ENCODE measurements at regions not wholly inside any gene's neighbourhood (a gene's known extent, or its start where the extent isn't known, plus 50 kb on each side); places are given as distances from the start of the nearest gene placed in this dataset.
A peak's percentile ranks its signal among the peaks of the same experiment; 100 is the strongest.

DNA sequence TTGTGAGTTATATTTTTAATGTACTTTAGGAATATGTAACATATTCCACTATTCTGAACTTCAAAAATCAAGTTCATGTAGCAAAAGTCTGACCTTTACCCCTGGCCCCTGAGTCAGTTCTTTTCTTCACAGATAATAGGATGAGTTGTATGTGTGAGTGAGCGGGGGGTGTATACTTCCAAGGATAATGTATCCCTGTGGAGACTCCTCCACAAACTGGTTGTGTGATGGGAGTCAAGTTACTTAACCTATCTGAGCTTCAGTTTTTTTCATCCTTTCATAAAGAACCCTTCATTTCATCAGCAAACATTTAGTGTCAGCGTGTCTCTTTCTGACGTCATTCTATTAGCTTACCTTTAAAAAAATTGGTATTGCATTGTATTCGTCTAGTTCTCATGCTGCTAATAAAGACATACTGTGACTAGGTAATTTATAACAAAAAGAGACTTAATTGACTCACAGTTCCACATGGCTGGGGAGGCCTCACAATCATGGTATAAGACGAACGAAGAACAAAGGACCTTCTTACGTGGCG is 288.1 kb upstream of the GPC6 start:
- in situ Hi-C loops (cut with HindIII; ENCODE audit: extremely low pct_ligation_motif_present, low pct_unique_long_range_greater_than_20kb) = no loop called here
- H3K27ac ChIP-seq (ENCODE audit: extremely low read length, insufficient read depth, low read length) = no peak overlapping the region
- no peak for ATAC-seq
- ChIA-PET POLR2A (no interaction called here), CTCF (ENCODE audit: low intra/inter-chr PET ratio, low total read pairs) (no interaction called here)
- H3K36me3 ChIP-seq (replicated peaks in 1 of 2; ENCODE audit: control insufficient read depth in 1 of 2, insufficient read depth in 2 of 2, low read length in 2 of 2) = no peaks in the 10 kb centered on the region
- BruUV-seq (replicated peaks) = no TSS peak
- no peak for FAIRE-seq
- no peaks in the 10 kb centered on the region for H3K79me2 ChIP-seq (ENCODE audit: insufficient read depth, low read length)
- H4K20me1 ChIP-seq (ENCODE audit: insufficient read depth, low read length) = no peaks in the 10 kb centered on the region
- TF ChIP-seq EP300 (IDR thresholded peaks at IDR 0.05; ENCODE audit: low read depth in 2 of 2, low read length in 2 of 2) (no peak), EP300 (CRISPR knock-in tag; IDR thresholded peaks at IDR 0.05; ENCODE audit: borderline replicate concordance) (no peak), ATF7 (IDR thresholded peaks at IDR 0.05) (peak; percentile 91), ATF7 (CRISPR knock-in tag; IDR thresholded peaks at IDR 0.05) (no peak), CREB1 (IDR thresholded peaks at IDR 0.05) (peak; percentile 85), CREB1 (CRISPR knock-in tag; IDR thresholded peaks at IDR 0.05) (no peak), NFRKB (IDR thresholded peaks at IDR 0.05) (no peak)
- H3K4me3 ChIP-seq (replicated peaks in 1 of 3; ENCODE audit: insufficient read depth in 1 of 3, low read depth in 2 of 3, low read length in 3 of 3) = no peak overlapping the region
- intact Hi-C loops (cut with micrococcal nuclease; ENCODE audit: unreplicated experiment) = no loop called here
- no peaks in the 10 kb centered on the region for H3K4me1 ChIP-seq (ENCODE audit: insufficient read depth, low read length)
- H3K4me2 ChIP-seq (ENCODE audit: low read depth, low read length) = no peak overlapping the region
- no peaks in the 10 kb centered on the region for H3K9me3 ChIP-seq (ENCODE audit: low read length)
- H3K9ac ChIP-seq (ENCODE audit: insufficient read depth, low read depth, low read length) = no peak overlapping the region
- H2AFZ ChIP-seq (ENCODE audit: low read length) = no peak overlapping the region
- 57% methylated on average over 8 of the region's 8 CpGs for WGBS (ENCODE audit: low lambda C conversion rate)
- no peaks in the 10 kb centered on the region for H3K27me3 ChIP-seq (ENCODE audit: control insufficient read depth in 1 of 2, insufficient read depth in 2 of 2, low read length in 2 of 2)
- DNase-seq (ENCODE audit: low spot score) = no peak

DNA sequence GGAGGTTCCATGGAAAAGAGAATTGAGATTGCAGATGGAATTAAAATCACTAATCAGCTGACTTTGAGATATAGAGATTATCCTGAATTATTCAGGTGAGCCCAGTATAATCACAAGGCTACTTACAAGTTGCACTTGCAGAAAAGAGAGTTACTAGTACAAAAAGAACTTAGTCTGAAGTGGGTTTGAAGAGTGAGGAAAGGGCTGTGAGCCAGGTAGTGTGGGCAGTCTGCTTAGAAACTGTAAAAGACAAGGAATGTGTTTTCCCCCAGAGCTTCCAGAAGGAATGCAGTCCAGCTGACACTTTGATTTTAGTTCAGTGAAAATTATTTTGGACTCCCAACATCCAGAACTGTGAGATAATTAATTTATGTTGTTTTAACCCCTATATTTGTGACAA is 285.4 kb upstream of the GPC6 start:
- Histone ChIP-seq H3K79me2 (ENCODE audit: insufficient read depth, low read length) (no peaks in the 10 kb centered on the region), H3K4me2 (ENCODE audit: low read depth, low read length) (no peak overlapping the region), H3K27ac (ENCODE audit: extremely low read length, insufficient read depth, low read length) (no peak overlapping the region), H3K9ac (ENCODE audit: insufficient read depth, low read depth, low read length) (no peak overlapping the region), H3K36me3 (replicated peaks in 1 of 2; ENCODE audit: control insufficient read depth in 1 of 2, insufficient read depth in 2 of 2, low read length in 2 of 2) (no peaks in the 10 kb centered on the region), H3K4me3 (replicated peaks in 1 of 3; ENCODE audit: insufficient read depth in 1 of 3, low read depth in 2 of 3, low read length in 3 of 3) (no peak overlapping the region), H4K20me1 (ENCODE audit: insufficient read depth, low read length) (no peaks in the 10 kb centered on the region), H3K4me1 (ENCODE audit: insufficient read depth, low read length) (no peaks in the 10 kb centered on the region), H3K27me3 (ENCODE audit: control insufficient read depth in 1 of 2, insufficient read depth in 2 of 2, low read length in 2 of 2) (no peaks in the 10 kb centered on the region), H3K9me3 (ENCODE audit: low read length) (no peaks in the 10 kb centered on the region), H2AFZ (ENCODE audit: low read length) (no peak overlapping the region)
- intact Hi-C loops (cut with micrococcal nuclease; ENCODE audit: unreplicated experiment) = no loop called here
- no peak for FAIRE-seq
- no peak for DNase-seq (ENCODE audit: low spot score)
- ATAC-seq = no peak
- CTCF ChIA-PET (ENCODE audit: low intra/inter-chr PET ratio, low total read pairs) = no interaction called here
- POLR2A ChIA-PET = no interaction called here
- in situ Hi-C loops (cut with HindIII; ENCODE audit: extremely low pct_ligation_motif_present, low pct_unique_long_range_greater_than_20kb) = no loop called here
- no TSS peak for BruUV-seq (replicated peaks)
- TF ChIP-seq NR1H2 (CRISPR knock-in tag; IDR thresholded peaks at IDR 0.05; ENCODE audit: borderline replicate concordance, low read depth) (no peak), MZF1 (CRISPR knock-in tag; IDR thresholded peaks at IDR 0.05; ENCODE audit: borderline replicate concordance) (no peak), SMAD9 (CRISPR knock-in tag; IDR thresholded peaks at IDR 0.05) (no peak)
- TF ChIP-seq, protein P1, sequence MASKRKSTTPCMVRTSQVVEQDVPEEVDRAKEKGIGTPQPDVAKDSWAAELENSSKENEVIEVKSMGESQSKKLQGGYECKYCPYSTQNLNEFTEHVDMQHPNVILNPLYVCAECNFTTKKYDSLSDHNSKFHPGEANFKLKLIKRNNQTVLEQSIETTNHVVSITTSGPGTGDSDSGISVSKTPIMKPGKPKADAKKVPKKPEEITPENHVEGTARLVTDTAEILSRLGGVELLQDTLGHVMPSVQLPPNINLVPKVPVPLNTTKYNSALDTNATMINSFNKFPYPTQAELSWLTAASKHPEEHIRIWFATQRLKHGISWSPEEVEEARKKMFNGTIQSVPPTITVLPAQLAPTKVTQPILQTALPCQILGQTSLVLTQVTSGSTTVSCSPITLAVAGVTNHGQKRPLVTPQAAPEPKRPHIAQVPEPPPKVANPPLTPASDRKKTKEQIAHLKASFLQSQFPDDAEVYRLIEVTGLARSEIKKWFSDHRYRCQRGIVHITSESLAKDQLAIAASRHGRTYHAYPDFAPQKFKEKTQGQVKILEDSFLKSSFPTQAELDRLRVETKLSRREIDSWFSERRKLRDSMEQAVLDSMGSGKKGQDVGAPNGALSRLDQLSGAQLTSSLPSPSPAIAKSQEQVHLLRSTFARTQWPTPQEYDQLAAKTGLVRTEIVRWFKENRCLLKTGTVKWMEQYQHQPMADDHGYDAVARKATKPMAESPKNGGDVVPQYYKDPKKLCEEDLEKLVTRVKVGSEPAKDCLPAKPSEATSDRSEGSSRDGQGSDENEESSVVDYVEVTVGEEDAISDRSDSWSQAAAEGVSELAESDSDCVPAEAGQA (IDR thresholded peaks at IDR 0.05; ENCODE audit: low read depth) = no peak
- TF ChIP-seq, protein P1 (CRISPR knock-in tag; IDR thresholded peaks at IDR 0.05; ENCODE audit: borderline replicate concordance) = no peak
- TF ChIP-seq, protein P2, sequence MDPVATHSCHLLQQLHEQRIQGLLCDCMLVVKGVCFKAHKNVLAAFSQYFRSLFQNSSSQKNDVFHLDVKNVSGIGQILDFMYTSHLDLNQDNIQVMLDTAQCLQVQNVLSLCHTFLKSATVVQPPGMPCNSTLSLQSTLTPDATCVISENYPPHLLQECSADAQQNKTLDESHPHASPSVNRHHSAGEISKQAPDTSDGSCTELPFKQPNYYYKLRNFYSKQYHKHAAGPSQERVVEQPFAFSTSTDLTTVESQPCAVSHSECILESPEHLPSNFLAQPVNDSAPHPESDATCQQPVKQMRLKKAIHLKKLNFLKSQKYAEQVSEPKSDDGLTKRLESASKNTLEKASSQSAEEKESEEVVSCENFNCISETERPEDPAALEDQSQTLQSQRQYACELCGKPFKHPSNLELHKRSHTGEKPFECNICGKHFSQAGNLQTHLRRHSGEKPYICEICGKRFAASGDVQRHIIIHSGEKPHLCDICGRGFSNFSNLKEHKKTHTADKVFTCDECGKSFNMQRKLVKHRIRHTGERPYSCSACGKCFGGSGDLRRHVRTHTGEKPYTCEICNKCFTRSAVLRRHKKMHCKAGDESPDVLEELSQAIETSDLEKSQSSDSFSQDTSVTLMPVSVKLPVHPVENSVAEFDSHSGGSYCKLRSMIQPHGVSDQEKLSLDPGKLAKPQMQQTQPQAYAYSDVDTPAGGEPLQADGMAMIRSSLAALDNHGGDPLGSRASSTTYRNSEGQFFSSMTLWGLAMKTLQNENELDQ (CRISPR knock-in tag; IDR thresholded peaks at IDR 0.05; ENCODE audit: borderline replicate concordance) = no peak

Measured in HepG2 (cell line).